Thoracic aorta (tissue), 2 donors: ENCODE measurements at regions not wholly inside any gene's neighbourhood (a gene's known extent, or its start where the extent isn't known, plus 50 kb on each side); places are given as distances from the start of the nearest gene placed in this dataset.
"Not testable (repeated sequence)": the region's sequence is repeated elsewhere in the genome, so short reads cannot be mapped to it uniquely, and the experiment has no call there.

Experiments used
- ATAC-seq: fragments of 150-250 bp; one replicate; pipeline ENCODE4 v1.8.0; 2017; ENCODE audit warnings: low read depth; ENCODE audit not compliant: insufficient number of reproducible peaks, low FRiP score
- DNase-seq: peaks from one replicate; pipeline ENCODE4 v3.0.0-alpha.2; 2020; ENCODE audit warnings: low spot score
- H3K27ac ChIP-seq, 2 donors: fragments of 200-600 bp; sonication (generic); 1 replicate in 1 of 2; 2 replicates in 1 of 2; pipeline ENCODE4 v1.5.1; 2016; ENCODE audit warnings: mild to moderate bottlenecking in 2 of 2, moderate library complexity in 2 of 2
- H3K27me3 ChIP-seq: fragments of 200-600 bp; sonication (generic); replicated peaks from 2 replicates; pipeline ENCODE4 v1.6.0; 2016; ENCODE audit warnings: mild to moderate bottlenecking; ENCODE audit not compliant: insufficient read depth
- H3K36me3 ChIP-seq: fragments of 200-600 bp; sonication (generic); one replicate; pipeline ENCODE4 v1.5.1; 2016
- H3K4me1 ChIP-seq, 2 donors: fragments of 200-600 bp; sonication (generic); 1 replicate in 1 of 2; 2 replicates in 1 of 2; pipeline versions ENCODE4 v1.5.1 to v1.6.0; 2016; ENCODE audit warnings: low read depth in 2 of 2, mild to moderate bottlenecking in 1 of 2; ENCODE audit not compliant: control insufficient read depth in 1 of 2
- H3K4me3 ChIP-seq: fragments of 200-600 bp; sonication (generic); 2 replicates; pipeline ENCODE4 v1.5.1; 2016; ENCODE audit warnings: mild to moderate bottlenecking
- H3K9me3 ChIP-seq: fragments of 200-600 bp; sonication (generic); 2 replicates; pipeline ENCODE4 v1.5.1; 2016
- CTCF ChIP-seq: fragments of 200-600 bp; sonication (generic); IDR thresholded peaks from one replicate; pipeline ENCODE4 v1.5.1; 2019; ENCODE audit warnings: antibody characterized with exemption

GRCh38 chrX:150228431-150228830, 134.7 kb upstream of the MAMLD1 start:
- H3K4me1 ChIP-seq = no peaks in the 10 kb centered on the region
- no peak for TF ChIP-seq CTCF
- no peaks in the 10 kb centered on the region for H3K36me3 ChIP-seq
- no peak for ATAC-seq
- H3K27me3 ChIP-seq = no peaks in the 10 kb centered on the region
- no peaks in the 10 kb centered on the region for H3K9me3 ChIP-seq
- H3K4me3 ChIP-seq = no peak overlapping the region
- no peak for DNase-seq
- no peak overlapping the region for H3K27ac ChIP-seq

GRCh38 chrX:150229030-150229429, 134.1 kb upstream of the MAMLD1 start:
- TF ChIP-seq CTCF = no peak
- Histone ChIP-seq H3K27me3 (no peaks in the 10 kb centered on the region), H3K9me3 (no peaks in the 10 kb centered on the region), H3K4me1 (no peaks in the 10 kb centered on the region), H3K4me3 (no peak overlapping the region), H3K27ac (no peak overlapping the region), H3K36me3 (no peaks in the 10 kb centered on the region)
- DNase-seq (no peak), ATAC-seq (no peak)

- H3K4me3 ChIP-seq = no peak overlapping the region
- H3K27ac ChIP-seq = no peak overlapping the region
- no peaks in the 10 kb centered on the region for H3K36me3 ChIP-seq
- DNase-seq (no peak), ATAC-seq (no peak)
- H3K4me1 ChIP-seq = no peaks in the 10 kb centered on the region
- H3K9me3 ChIP-seq = no peaks in the 10 kb centered on the region
- TF ChIP-seq CTCF = no peak
- H3K27me3 ChIP-seq = no peaks in the 10 kb centered on the region
These were observed 133.6 kb upstream of the MAMLD1 start for GRCh38 chrX:150229481-150229880.

GRCh38 chrX:150230952-150231351, 132.2 kb upstream of the MAMLD1 start:
- H3K9me3 ChIP-seq, H3K4me3 ChIP-seq, H3K27me3 ChIP-seq, H3K27ac ChIP-seq, ATAC-seq, DNase-seq, H3K36me3 ChIP-seq, H3K4me1 ChIP-seq: not testable (repeated sequence)

- not testable (repeated sequence) for H3K9me3 ChIP-seq, H3K27me3 ChIP-seq, DNase-seq, H3K4me3 ChIP-seq, H3K36me3 ChIP-seq, H3K27ac ChIP-seq, ATAC-seq, H3K4me1 ChIP-seq
These were observed 131.7 kb upstream of the MAMLD1 start for GRCh38 chrX:150231368-150231767.

- not testable (repeated sequence) for DNase-seq, H3K27me3 ChIP-seq, H3K4me1 ChIP-seq, ATAC-seq, H3K36me3 ChIP-seq, H3K9me3 ChIP-seq, H3K27ac ChIP-seq, H3K4me3 ChIP-seq
These were observed 130.9 kb upstream of the MAMLD1 start for GRCh38 chrX:150232222-150232621.

GRCh38 chrX:150234126-150234525, 129.0 kb upstream of the MAMLD1 start:
- H3K4me1 ChIP-seq = no peaks in the 10 kb centered on the region
- H3K9me3 ChIP-seq = no peaks in the 10 kb centered on the region
- H3K27me3 ChIP-seq = no peaks in the 10 kb centered on the region
- no peak overlapping the region for H3K4me3 ChIP-seq
- TF ChIP-seq CTCF = no peak
- ATAC-seq = no peak
- no peaks in the 10 kb centered on the region for H3K36me3 ChIP-seq
- DNase-seq = no peak
- H3K27ac ChIP-seq = no peak overlapping the region
